NT2/D1 (cell line): ENCODE measurements at regions not wholly inside any gene's neighbourhood (a gene's known extent, or its start where the extent isn't known, plus 50 kb on each side); places are given as distances from the start of the nearest gene placed in this dataset.

Experiments
- DNase-seq: peaks from one replicate; pipeline ENCODE4 v3.0.0-alpha.2; 2011; ENCODE audit warnings: low read depth, low spot score
- H3K27me3 ChIP-seq: 2 replicates; pipeline ENCODE4 v1.6.0; 2011; ENCODE audit warnings: mild to moderate bottlenecking; ENCODE audit not compliant: insufficient read length, insufficient read depth
- H3K36me3 ChIP-seq: 2 replicates; pipeline ENCODE4 v1.6.1; 2011; ENCODE audit warnings: mild to moderate bottlenecking, low read length, mixed read lengths; ENCODE audit not compliant: insufficient read depth, insufficient read length
- H3K4me1 ChIP-seq: 2 replicates; pipeline ENCODE4 v1.5.1; 2011; ENCODE audit not compliant: insufficient read depth, insufficient read length
- H3K4me3 ChIP-seq: 2 replicates; pipeline ENCODE4 v1.5.1; 2011; ENCODE audit warnings: low read depth; ENCODE audit not compliant: insufficient read length
- H3K9ac ChIP-seq: 2 replicates; pipeline ENCODE4 v1.6.0; 2011; ENCODE audit warnings: low read depth; ENCODE audit not compliant: insufficient read length
- H3K9me3 ChIP-seq: 2 replicates; pipeline ENCODE4 v1.5.1; 2011; ENCODE audit warnings: mild to moderate bottlenecking, low read length; ENCODE audit not compliant: insufficient read depth
- SUZ12 ChIP-seq: IDR thresholded peaks from 2 replicates; pipeline ENCODE4 v1.6.1; 2011; ENCODE audit not compliant: insufficient read length, insufficient read depth; ENCODE audit errors: extremely low read depth
- YY1 ChIP-seq: IDR thresholded peaks from 2 replicates; pipeline ENCODE4 v1.6.1; 2011; ENCODE audit not compliant: insufficient read length, insufficient read depth
- ZNF274 ChIP-seq: IDR thresholded peaks from 2 replicates; pipeline ENCODE4 v1.6.1; 2011; ENCODE audit warnings: mild to moderate bottlenecking, low read depth, low read length

DNA sequence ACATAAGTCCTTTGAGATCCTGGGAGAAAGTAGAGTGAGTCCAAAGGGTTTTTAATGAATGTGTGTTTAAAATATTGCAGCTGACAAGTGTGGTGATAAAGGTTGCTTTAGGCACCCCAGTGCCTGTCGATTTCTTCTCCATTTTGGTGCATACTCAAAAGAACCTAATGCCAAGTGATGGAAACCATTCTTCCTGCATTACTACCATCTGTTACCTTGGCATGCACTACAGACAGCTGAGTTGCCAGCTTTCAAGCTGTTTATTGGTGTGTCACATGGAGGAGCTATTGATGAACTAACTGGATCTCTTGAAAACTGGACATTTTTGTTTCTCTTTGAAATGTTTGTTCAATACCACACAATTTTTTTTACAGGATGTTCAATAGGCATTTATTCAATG lies 350.0 kb downstream of the AKAIN1 start:
- Histone ChIP-seq H3K36me3 (no peaks in the 10 kb centered on the region), H3K27me3 (no peaks in the 10 kb centered on the region), H3K4me1 (no peaks in the 10 kb centered on the region), H3K9ac (no peak overlapping the region), H3K4me3 (no peak overlapping the region), H3K9me3 (no peaks in the 10 kb centered on the region)
- no peak for TF ChIP-seq ZNF274
- no peak for TF ChIP-seq YY1
- no peak for TF ChIP-seq SUZ12
- DNase-seq, result no peak

DNA sequence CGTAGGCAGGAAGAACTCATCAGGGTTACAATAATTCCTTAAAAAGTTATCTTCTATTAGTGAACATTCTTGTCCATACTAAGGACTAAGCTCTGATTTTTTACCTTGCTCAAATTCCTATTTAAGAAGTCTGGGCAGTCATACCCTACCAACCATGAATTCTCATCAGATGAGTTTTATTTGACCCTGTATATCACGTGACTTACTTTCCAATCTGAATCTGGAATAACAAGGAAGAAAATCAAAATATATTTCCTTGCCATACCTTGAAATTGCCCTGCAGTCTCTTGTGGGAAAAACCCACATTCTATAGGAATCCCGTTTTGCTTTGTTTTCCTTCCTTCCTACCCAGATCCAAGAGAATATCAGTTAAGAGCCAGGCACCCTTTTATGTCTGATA lies 352.7 kb downstream of the AKAIN1 start:
- no peaks in the 10 kb centered on the region for H3K27me3 ChIP-seq
- H3K4me3 ChIP-seq, result no peak overlapping the region
- H3K9me3 ChIP-seq, result no peaks in the 10 kb centered on the region
- no peak overlapping the region for H3K9ac ChIP-seq
- H3K4me1 ChIP-seq, result no peaks in the 10 kb centered on the region
- TF ChIP-seq ZNF274, result no peak
- no peak for TF ChIP-seq SUZ12
- no peak for TF ChIP-seq YY1
- H3K36me3 ChIP-seq, result no peaks in the 10 kb centered on the region
- no peak for DNase-seq

- TF ChIP-seq SUZ12 (no peak), YY1 (no peak)
- DNase-seq, result no peak
These were observed 353.3 kb downstream of the AKAIN1 start for GRCh38 chr18:4843771-4844170.

GRCh38 chr18:4842751-4843150 lies 354.3 kb downstream of the AKAIN1 start:
- H3K4me1 ChIP-seq, result no peaks in the 10 kb centered on the region
- DNase-seq, result no peak
- TF ChIP-seq YY1 (no peak), SUZ12 (no peak), ZNF274 (no peak)
- no peak overlapping the region for H3K9ac ChIP-seq
- no peaks in the 10 kb centered on the region for H3K9me3 ChIP-seq
- H3K4me3 ChIP-seq, result no peak overlapping the region
- no peaks in the 10 kb centered on the region for H3K27me3 ChIP-seq
- no peaks in the 10 kb centered on the region for H3K36me3 ChIP-seq

More at GRCh38 chr18:4843771-4844170, 353.3 kb downstream of the AKAIN1 start:
- no peaks in the 10 kb centered on the region for H3K4me1 ChIP-seq
- H3K9ac ChIP-seq, result no peak overlapping the region
- H3K9me3 ChIP-seq, result no peaks in the 10 kb centered on the region
- no peak overlapping the region for H3K4me3 ChIP-seq
- H3K36me3 ChIP-seq, result no peaks in the 10 kb centered on the region
- no peaks in the 10 kb centered on the region for H3K27me3 ChIP-seq

- Histone ChIP-seq H3K4me3 (no peak overlapping the region), H3K4me1 (no peaks in the 10 kb centered on the region), H3K9me3 (no peaks in the 10 kb centered on the region), H3K9ac (no peak overlapping the region), H3K36me3 (no peaks in the 10 kb centered on the region), H3K27me3 (no peaks in the 10 kb centered on the region)
- no peak for DNase-seq
- TF ChIP-seq YY1 (no peak), SUZ12 (no peak), ZNF274 (no peak)
These were observed 354.8 kb downstream of the AKAIN1 start for GRCh38 chr18:4842287-4842686.

DNA sequence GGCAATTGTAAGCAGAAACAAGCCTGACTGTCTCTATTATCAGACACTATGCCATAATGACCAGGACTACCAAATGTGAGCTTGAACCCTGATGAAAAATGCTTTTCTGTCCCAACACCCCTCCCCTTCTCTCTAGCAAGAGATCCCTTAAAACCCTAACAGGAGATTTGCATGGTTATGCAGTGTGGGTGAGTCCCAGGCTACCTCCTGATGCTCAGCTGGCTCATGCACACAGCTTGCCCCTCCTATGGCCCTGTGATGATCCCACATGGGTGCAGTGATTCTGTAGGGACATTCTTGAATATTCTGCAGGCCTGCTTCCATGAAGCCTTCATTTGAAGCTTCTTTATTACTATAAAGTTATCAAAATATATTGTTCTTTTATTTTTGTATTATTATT lies 357.4 kb downstream of the AKAIN1 start:
- Histone ChIP-seq H3K9me3 (no peaks in the 10 kb centered on the region), H3K4me1 (no peaks in the 10 kb centered on the region), H3K36me3 (no peaks in the 10 kb centered on the region), H3K9ac (no peak overlapping the region), H3K4me3 (no peak overlapping the region), H3K27me3 (no peaks in the 10 kb centered on the region)
- TF ChIP-seq YY1 (no peak), ZNF274 (no peak), SUZ12 (no peak)
- no peak for DNase-seq

DNA sequence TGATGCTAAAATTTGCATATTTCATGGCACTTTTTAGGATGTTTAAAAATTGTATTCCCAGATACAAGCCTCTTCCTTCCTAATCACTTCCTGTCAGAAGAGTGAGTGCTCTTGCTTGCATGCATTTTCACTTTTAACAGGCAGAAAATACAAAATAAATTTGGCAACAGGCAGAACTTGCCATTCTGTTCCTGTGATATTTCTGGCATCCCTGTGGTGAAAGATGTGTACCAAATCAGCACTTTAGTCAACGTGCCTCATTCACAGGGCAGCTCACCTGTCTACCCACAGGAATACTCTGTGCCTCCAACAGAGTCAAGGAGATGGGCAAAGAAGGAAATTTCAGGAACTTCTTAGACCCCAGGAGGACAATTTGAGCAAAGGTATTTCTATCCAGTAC lies 360.9 kb downstream of the AKAIN1 start:
- Histone ChIP-seq H3K9ac (no peak overlapping the region), H3K4me1 (no peaks in the 10 kb centered on the region), H3K4me3 (no peak overlapping the region), H3K27me3 (no peaks in the 10 kb centered on the region), H3K36me3 (no peaks in the 10 kb centered on the region), H3K9me3 (no peaks in the 10 kb centered on the region)
- DNase-seq, result no peak
- TF ChIP-seq SUZ12 (no peak), YY1 (no peak), ZNF274 (no peak)

DNA sequence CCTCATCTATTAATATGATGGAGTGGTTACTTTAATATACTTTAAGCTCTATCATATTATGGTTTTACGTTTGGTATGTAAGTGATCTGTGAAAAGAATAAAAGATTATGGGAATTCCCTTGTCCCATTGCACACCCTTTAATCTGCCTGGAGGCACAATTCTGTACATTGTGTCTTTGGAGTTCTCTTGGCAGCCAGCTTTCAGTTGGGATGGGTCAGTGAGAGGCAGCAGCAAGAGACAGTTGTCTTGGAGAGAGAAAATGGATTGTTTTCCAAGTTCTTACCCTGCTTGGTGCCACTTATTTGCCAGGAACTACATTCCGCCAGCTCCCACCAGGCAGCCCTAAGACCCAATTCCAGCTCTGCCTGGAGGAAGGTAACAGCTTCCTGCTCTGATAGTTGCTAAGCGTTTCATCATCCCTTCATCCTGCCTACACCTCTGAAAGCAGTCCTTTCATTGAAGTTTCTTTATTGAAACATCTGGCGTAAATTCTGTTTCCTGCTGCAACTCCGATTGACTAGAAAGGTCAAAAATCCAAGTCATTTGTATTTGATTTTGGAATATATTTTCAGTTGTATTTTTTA lies 365.2 kb downstream of the AKAIN1 start:
- TF ChIP-seq YY1, result no peak
- TF ChIP-seq ZNF274, result no peak
- no peak for TF ChIP-seq SUZ12
- Histone ChIP-seq H3K9me3 (no peaks in the 10 kb centered on the region), H3K27me3 (no peaks in the 10 kb centered on the region), H3K36me3 (no peaks in the 10 kb centered on the region), H3K9ac (no peak overlapping the region), H3K4me3 (no peak overlapping the region), H3K4me1 (no peaks in the 10 kb centered on the region)
- no peak for DNase-seq
